Upper lobe of right lung (tissue), 1 donor: ENCODE measurements at regions not wholly inside any gene's neighbourhood (a gene's known extent, or its start where the extent isn't known, plus 50 kb on each side); places are given as distances from the start of the nearest gene placed in this dataset.

Source experiments
- ATAC-seq: fragments of 200-7000 bp; cut with Tn5 transposase; one replicate; pipeline ENCODE4 v1.9.1; 2020; ENCODE audit warnings: mild to moderate bottlenecking, moderate library complexity
- DNase-seq: peaks from one replicate; pipeline ENCODE4 v3.0.0-alpha.2; 2020
- H3K27ac ChIP-seq: fragments of 200-600 bp; one replicate; pipeline ENCODE4 v1.8.0; 2022
- H3K27me3 ChIP-seq: fragments of 200-600 bp; one replicate; pipeline ENCODE4 v1.8.0; 2022; ENCODE audit warnings: mild to moderate bottlenecking
- H3K36me3 ChIP-seq: fragments of 200-600 bp; one replicate; pipeline ENCODE4 v1.8.0; 2022
- H3K4me1 ChIP-seq: fragments of 200-600 bp; one replicate; pipeline ENCODE4 v1.8.0; 2022
- H3K4me3 ChIP-seq: fragments of 200-600 bp; one replicate; pipeline ENCODE4 v1.8.0; 2022; ENCODE audit warnings: mild to moderate bottlenecking
- H3K9me3 ChIP-seq: fragments of 200-600 bp; one replicate; pipeline ENCODE4 v1.8.0; 2022
- CTCF ChIP-seq: fragments of 200-600 bp; IDR thresholded peaks from one replicate; pipeline ENCODE4 v1.8.0; 2022; ENCODE audit warnings: antibody characterized with exemption
- intact Hi-C: fragments of 100-400 bp; cut with DNase I; formaldehyde crosslinking; loops from one replicate; pipeline ENCODE4 v1.11.0; 2022
- donor health status: DM: no; HTN: yes; CAD: no; lungs with severe emphysema.

DNA sequence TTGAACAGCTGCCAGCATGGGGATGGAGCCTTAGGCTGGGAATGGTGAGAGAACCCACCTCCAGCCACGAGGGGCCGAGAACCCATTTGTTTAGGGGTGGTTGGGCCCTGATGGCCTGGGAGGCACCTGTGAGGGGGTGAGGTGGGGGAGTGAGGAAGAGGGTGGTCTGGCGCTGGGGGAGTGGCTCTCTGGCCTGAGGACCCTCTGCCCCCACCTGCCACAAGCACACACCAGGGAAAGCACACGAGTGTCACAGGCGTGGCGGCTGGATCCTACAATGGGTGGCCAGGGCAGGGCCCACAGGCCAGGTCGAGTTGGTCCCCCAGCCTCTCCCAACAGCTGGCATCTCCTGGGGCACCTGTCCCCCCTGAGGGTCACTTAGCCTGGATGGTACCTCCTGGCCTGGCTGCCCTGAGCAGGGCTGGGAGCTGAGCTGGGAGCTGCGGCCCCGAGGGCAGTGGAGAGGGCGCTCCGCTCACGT lies 340.5 kb downstream of the TMEM121 start:
- Histone ChIP-seq H3K4me3 (no peak overlapping the region), H3K4me1 (no peaks in the 10 kb centered on the region), H3K9me3 (no peaks in the 10 kb centered on the region), H3K27ac (no peak overlapping the region), H3K27me3 (peaks cover 19% of the 10 kb centered on the region), H3K36me3 (no peaks in the 10 kb centered on the region)
- no peak for DNase-seq
- ATAC-seq = no peak
- intact Hi-C loops = no loop called here
- TF ChIP-seq CTCF = no peak

DNA sequence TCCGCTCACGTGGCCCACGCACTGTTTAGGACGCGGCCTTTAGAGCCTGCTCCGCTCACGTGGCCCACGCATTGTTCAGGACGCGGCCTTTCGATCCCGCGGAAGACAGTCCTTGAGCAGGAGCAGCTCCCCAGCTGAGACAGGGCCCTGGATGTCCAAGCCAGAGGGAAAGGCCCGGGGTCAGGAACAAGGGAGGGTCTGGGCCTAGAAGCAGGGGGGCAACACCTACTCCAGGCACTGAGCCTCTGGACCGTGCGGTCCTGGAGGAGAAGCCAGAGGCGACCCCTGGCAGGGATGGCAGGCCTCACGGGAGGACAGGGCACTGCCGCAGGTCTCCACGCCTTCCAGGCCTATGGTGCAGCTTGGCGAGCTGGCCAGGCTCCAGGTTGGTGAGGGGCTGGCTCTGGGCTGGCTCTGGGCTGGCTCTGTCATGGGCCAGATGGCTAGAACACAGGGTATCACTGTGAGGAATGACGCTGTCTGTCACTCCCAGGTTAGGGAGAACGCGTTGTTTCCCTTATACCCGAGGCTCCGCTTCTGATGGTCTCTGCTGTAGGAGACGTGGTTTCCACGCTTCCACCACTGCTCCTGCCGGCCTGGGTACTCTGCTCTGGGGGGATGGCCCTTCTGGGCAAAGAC lies 341.7 kb downstream of the TMEM121 start:
- ATAC-seq (no peak), DNase-seq (no peak)
- Histone ChIP-seq H3K27ac (no peak overlapping the region), H3K4me3 (no peak overlapping the region), H3K27me3 (peaks cover 13% of the 10 kb centered on the region), H3K36me3 (no peaks in the 10 kb centered on the region), H3K4me1 (no peaks in the 10 kb centered on the region), H3K9me3 (no peaks in the 10 kb centered on the region)
- no peak for TF ChIP-seq CTCF
- intact Hi-C loops = no loop called here

GRCh38 chr14:105871590-105871989 lies 345.2 kb downstream of the TMEM121 start:
- Histone ChIP-seq H3K27me3 (no peaks in the 10 kb centered on the region), H3K9me3 (no peaks in the 10 kb centered on the region), H3K27ac (no peak overlapping the region), H3K36me3 (no peaks in the 10 kb centered on the region), H3K4me3 (no peak overlapping the region), H3K4me1 (no peaks in the 10 kb centered on the region)
- ATAC-seq (no peak), DNase-seq (no peak)
- TF ChIP-seq CTCF = no peak
- intact Hi-C loops = no loop called here

DNA sequence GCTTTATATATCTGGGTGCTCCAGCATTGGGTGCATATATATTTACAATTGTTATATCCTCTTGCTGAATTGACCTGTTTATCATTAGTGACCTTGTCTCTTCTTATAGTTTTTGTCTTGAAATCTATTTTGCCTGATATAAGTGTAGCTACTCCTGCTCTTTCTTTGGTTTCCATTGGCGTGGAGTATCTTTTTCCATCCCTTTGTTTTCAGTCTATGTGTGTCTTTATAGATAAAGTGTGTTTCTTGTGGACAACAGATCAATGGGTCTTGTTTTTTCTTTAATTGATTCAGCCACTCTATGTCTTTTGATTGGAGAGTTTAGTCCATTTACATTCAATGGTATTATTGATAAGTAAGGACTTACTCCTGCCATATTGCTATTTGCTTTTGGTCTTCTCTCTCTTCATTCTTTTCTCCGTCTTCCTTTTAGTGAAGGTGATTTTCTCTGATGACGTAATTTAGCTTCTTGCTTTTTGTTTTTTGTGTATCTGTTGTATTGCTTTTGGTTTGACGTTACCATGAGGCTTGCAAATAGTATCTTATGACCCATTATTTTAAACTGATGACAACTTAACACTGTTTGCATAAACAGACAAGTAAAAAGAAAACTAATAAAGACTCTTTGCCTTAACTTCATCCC lies 347.6 kb downstream of the TMEM121 start:
- no peak for TF ChIP-seq CTCF
- no peak for DNase-seq
- H3K4me3 ChIP-seq = no peak overlapping the region
- no peaks in the 10 kb centered on the region for H3K4me1 ChIP-seq
- no peak for ATAC-seq
- intact Hi-C loops = no loop called here
- H3K27me3 ChIP-seq = no peaks in the 10 kb centered on the region
- no peaks in the 10 kb centered on the region for H3K9me3 ChIP-seq
- no peak overlapping the region for H3K27ac ChIP-seq
- no peaks in the 10 kb centered on the region for H3K36me3 ChIP-seq

DNA sequence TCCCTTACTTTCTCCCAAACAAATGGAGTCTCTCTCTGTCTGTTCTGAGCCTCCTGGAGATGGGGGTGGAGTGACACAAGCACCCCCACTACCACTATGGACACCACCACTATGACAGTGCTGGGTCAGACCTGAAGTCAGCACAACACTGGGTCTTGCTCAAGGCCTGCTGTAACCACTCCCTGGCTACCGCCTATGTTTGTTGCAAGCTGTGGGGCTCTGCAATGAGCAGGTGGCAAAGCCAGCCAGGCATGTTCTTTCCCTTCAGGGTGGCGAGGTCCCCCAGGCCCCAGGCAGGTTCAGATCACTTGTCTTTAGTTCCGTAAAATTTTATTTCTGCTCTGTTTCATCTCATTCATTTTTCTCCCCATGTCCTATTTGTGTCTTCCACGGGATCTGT lies 349.8 kb downstream of the TMEM121 start:
- no peaks in the 10 kb centered on the region for H3K36me3 ChIP-seq
- no peak for TF ChIP-seq CTCF
- no peak overlapping the region for H3K4me3 ChIP-seq
- no peak overlapping the region for H3K27ac ChIP-seq
- DNase-seq (no peak), ATAC-seq (no peak)
- H3K9me3 ChIP-seq = no peaks in the 10 kb centered on the region
- H3K4me1 ChIP-seq = no peaks in the 10 kb centered on the region
- intact Hi-C loops = no loop called here
- peaks cover 6% of the 10 kb centered on the region for H3K27me3 ChIP-seq
